Parathyroid adenoma (tissue), 2 donors: ENCODE measurements at regions not wholly inside any gene's neighbourhood (a gene's known extent, or its start where the extent isn't known, plus 50 kb on each side); places are given as distances from the start of the nearest gene placed in this dataset.
"Not testable (repeated sequence)": the region's sequence is repeated elsewhere in the genome, so short reads cannot be mapped to it uniquely, and the experiment has no call there.

Source experiments
- H2AFZ ChIP-seq: fragments of 300-600 bp; sonication (generic); one replicate; pipeline ENCODE4 v1.7.0; 2017; ENCODE audit warnings: antibody characterized with exemption, mild to moderate bottlenecking
- H3K27ac ChIP-seq: fragments of 300-600 bp; sonication (generic); one replicate; pipeline ENCODE4 v1.7.0; 2017
- H3K27me3 ChIP-seq: fragments of 300-600 bp; sonication (generic); one replicate; pipeline ENCODE4 v1.7.0; 2017; ENCODE audit warnings: low read length; ENCODE audit not compliant: control insufficient read depth, insufficient read depth
- H3K36me3 ChIP-seq: fragments of 300-600 bp; sonication (generic); one replicate; pipeline ENCODE4 v1.7.0; 2017; ENCODE audit warnings: low read length; ENCODE audit not compliant: control insufficient read depth, insufficient read depth
- H3K4me1 ChIP-seq: fragments of 300-600 bp; sonication (generic); one replicate; pipeline ENCODE4 v1.7.0; 2017; ENCODE audit warnings: control low read depth
- H3K4me2 ChIP-seq: fragments of 300-600 bp; sonication (generic); one replicate; pipeline ENCODE4 v1.7.0; 2017; ENCODE audit warnings: low read length
- H3K4me3 ChIP-seq: fragments of 300-600 bp; sonication (generic); one replicate; pipeline ENCODE4 v1.7.0; 2017; ENCODE audit warnings: low read depth, low read length
- H3K79me2 ChIP-seq: fragments of 300-600 bp; sonication (generic); one replicate; pipeline ENCODE4 v1.7.0; 2017; ENCODE audit warnings: control low read depth
- H3K9ac ChIP-seq: fragments of 300-600 bp; sonication (generic); one replicate; pipeline ENCODE4 v1.7.0; 2017; ENCODE audit warnings: mild to moderate bottlenecking
- H3K9me3 ChIP-seq: fragments of 300-600 bp; sonication (generic); one replicate; pipeline ENCODE4 v1.7.0; 2017; ENCODE audit warnings: low read length; ENCODE audit not compliant: control insufficient read depth
- CTCF ChIP-seq: fragments of 300-600 bp; sonication (generic); IDR thresholded peaks from one replicate; pipeline ENCODE4 v1.7.0; 2017; ENCODE audit warnings: antibody characterized with exemption, mild to moderate bottlenecking
- donor health status: primary hyperparathyroidism.

- H3K27ac ChIP-seq, H3K36me3 ChIP-seq, H3K4me3 ChIP-seq, H3K4me2 ChIP-seq, H3K79me2 ChIP-seq, H2AFZ ChIP-seq, H3K27me3 ChIP-seq, H3K4me1 ChIP-seq, H3K9ac ChIP-seq, H3K9me3 ChIP-seq: not testable (repeated sequence)
Observed at GRCh38 chr10:93127642-93128215, 54.0 kb downstream of the CYP26A1 start.

- Histone ChIP-seq H2AFZ (no peak overlapping the region), H3K4me2 (no peak overlapping the region), H3K4me3 (no peak overlapping the region), H3K79me2 (no peaks in the 10 kb centered on the region), H3K9me3 (no peaks in the 10 kb centered on the region), H3K4me1 (no peaks in the 10 kb centered on the region), H3K9ac (no peak overlapping the region), H3K27ac (no peak overlapping the region), H3K27me3 (no peaks in the 10 kb centered on the region), H3K36me3 (no peaks in the 10 kb centered on the region)
- TF ChIP-seq CTCF, result no peak
Observed at GRCh38 chr10:93131986-93132385, 58.3 kb downstream of the CYP26A1 start.

GRCh38 chr10:93138113-93138870 is 64.6 kb downstream of the CYP26A1 start:
- TF ChIP-seq CTCF, result no peak
- Histone ChIP-seq H3K4me2 (no peak overlapping the region), H3K79me2 (no peaks in the 10 kb centered on the region)

GRCh38 chr10:93139059-93139655 is 65.5 kb downstream of the CYP26A1 start:
- Histone ChIP-seq H3K36me3 (no peaks in the 10 kb centered on the region), H3K4me3 (no peak overlapping the region), H3K27me3 (no peaks in the 10 kb centered on the region), H3K27ac (no peak overlapping the region), H3K9ac (no peak overlapping the region), H3K79me2 (no peaks in the 10 kb centered on the region), H2AFZ (no peak overlapping the region), H3K4me2 (no peak overlapping the region), H3K4me1 (no peaks in the 10 kb centered on the region), H3K9me3 (no peaks in the 10 kb centered on the region)
- no peak for TF ChIP-seq CTCF

More at GRCh38 chr10:93138113-93138870, 64.6 kb downstream of the CYP26A1 start:
- Histone ChIP-seq H3K27me3 (no peaks in the 10 kb centered on the region), H3K27ac (no peak overlapping the region), H3K36me3 (no peaks in the 10 kb centered on the region), H3K9ac (no peak overlapping the region), H3K4me1 (no peaks in the 10 kb centered on the region), H3K4me3 (no peak overlapping the region), H3K9me3 (no peaks in the 10 kb centered on the region), H2AFZ (no peak overlapping the region)

- Histone ChIP-seq H3K4me1 (no peaks in the 10 kb centered on the region), H3K36me3 (no peaks in the 10 kb centered on the region), H3K4me2 (no peak overlapping the region), H3K27me3 (no peaks in the 10 kb centered on the region), H2AFZ (no peak overlapping the region), H3K27ac (no peak overlapping the region), H3K79me2 (no peaks in the 10 kb centered on the region), H3K9me3 (no peaks in the 10 kb centered on the region), H3K4me3 (no peak overlapping the region), H3K9ac (no peak overlapping the region)
- TF ChIP-seq CTCF, result no peak
Observed at GRCh38 chr10:93142534-93142933, 68.8 kb downstream of the CYP26A1 start.
